ENCODE measurements at regions not wholly inside any gene's neighbourhood (a gene's known extent, or its start where the extent isn't known, plus 50 kb on each side); places are given as distances from the start of the nearest gene placed in this dataset.

GRCh38 chr13:74324338-74324737 lies 190.1 kb upstream of the KLF12 start:
- DNase-seq (ENCODE audit: low read depth) = no peak
- no peak overlapping the region for H3K4me3 ChIP-seq (ENCODE audit: low read length)
- no peak for TF ChIP-seq CTCF (conservative IDR thresholded peaks at IDR 0.05; ENCODE audit: low read depth, low read length)

GRCh38 chr13:74322562-74322961 lies 188.4 kb upstream of the KLF12 start:
- DNase-seq (ENCODE audit: low read depth) = no peak
- no peak overlapping the region for H3K4me3 ChIP-seq (ENCODE audit: low read length)
- no peak for TF ChIP-seq CTCF (conservative IDR thresholded peaks at IDR 0.05; ENCODE audit: low read depth, low read length)

GRCh38 chr13:74320282-74320681 lies 186.1 kb upstream of the KLF12 start:
- no peak for DNase-seq (ENCODE audit: low read depth)
- no peak overlapping the region for H3K4me3 ChIP-seq (ENCODE audit: low read length)
- TF ChIP-seq CTCF (conservative IDR thresholded peaks at IDR 0.05; ENCODE audit: low read depth, low read length) = no peak

GRCh38 chr13:74316547-74316946 lies 182.3 kb upstream of the KLF12 start:
- no peak overlapping the region for H3K4me3 ChIP-seq (ENCODE audit: low read length)
- TF ChIP-seq CTCF (conservative IDR thresholded peaks at IDR 0.05; ENCODE audit: low read depth, low read length) = no peak
- DNase-seq (ENCODE audit: low read depth) = no peak

- TF ChIP-seq CTCF (conservative IDR thresholded peaks at IDR 0.05; ENCODE audit: low read depth, low read length) = no peak
- no peak overlapping the region for H3K4me3 ChIP-seq (ENCODE audit: low read length)
- no peak for DNase-seq (ENCODE audit: low read depth)
Observed at GRCh38 chr13:74306496-74306895, 172.3 kb upstream of the KLF12 start.

GRCh38 chr13:74305876-74306275 lies 171.7 kb upstream of the KLF12 start:
- no peak overlapping the region for H3K4me3 ChIP-seq (ENCODE audit: low read length)
- TF ChIP-seq CTCF (conservative IDR thresholded peaks at IDR 0.05; ENCODE audit: low read depth, low read length) = no peak
- DNase-seq (ENCODE audit: low read depth) = no peak

GRCh38 chr13:74301258-74301935 lies 167.2 kb upstream of the KLF12 start:
- no peak for TF ChIP-seq CTCF (conservative IDR thresholded peaks at IDR 0.05; ENCODE audit: low read depth, low read length)
- no peak for DNase-seq (ENCODE audit: low read depth)
- H3K4me3 ChIP-seq (ENCODE audit: low read length) = no peak overlapping the region

Measured in retinal pigment epithelial cell (primary cell).